GM12801 (cell line): ENCODE measurements at regions not wholly inside any gene's neighbourhood (a gene's known extent, or its start where the extent isn't known, plus 50 kb on each side); places are given as distances from the start of the nearest gene placed in this dataset.

Source experiments
- CTCF ChIP-seq: IDR thresholded peaks from one replicate; pipeline ENCODE4 v1.5.1; 2011; ENCODE audit warnings: control low read depth; ENCODE audit not compliant: insufficient read length; ENCODE audit errors: extremely low read depth

DNA sequence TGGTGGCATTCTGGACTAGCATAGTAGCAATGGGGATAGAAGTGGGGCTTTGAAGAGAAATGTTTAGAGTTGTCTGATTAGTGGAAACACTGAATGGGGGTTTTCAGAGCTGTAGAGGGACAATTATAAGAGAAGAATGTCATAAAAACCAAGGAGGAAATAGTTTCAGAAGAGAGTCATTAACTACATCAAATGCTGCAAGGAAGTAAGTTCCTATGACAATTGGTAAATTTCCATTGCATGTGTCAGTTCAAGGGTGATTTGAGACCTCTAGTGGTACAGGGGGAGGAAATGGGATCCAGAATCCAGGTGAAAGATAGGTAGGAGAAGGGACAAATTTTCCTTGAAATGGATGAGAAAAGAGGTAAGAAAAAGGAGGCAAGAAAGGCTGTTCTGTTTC is 68.3 kb upstream of the TBC1D5 start:
- TF ChIP-seq CTCF: no peak

- no peak for TF ChIP-seq CTCF
These were observed 66.6 kb upstream of the TBC1D5 start for GRCh38 chr3:17808994-17809393.

DNA sequence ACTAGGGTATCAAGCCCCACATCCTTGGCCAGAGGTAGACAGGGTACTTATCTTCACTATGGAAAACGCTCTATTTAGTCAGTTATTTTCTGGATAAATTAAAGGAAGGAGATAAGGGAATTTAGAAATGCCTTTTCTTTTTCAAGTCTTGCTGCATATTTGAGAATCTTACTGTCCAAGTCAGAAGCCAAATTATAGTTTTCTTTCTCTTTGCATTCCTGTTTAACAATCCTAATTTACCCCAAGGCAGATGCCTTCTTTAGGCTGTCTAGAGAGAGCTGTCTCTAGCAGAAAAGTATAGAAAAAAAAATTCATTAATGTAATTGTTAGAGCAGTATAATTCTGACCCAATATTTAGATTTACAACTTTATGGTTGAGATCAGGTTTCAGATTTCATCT is 64.4 kb upstream of the TBC1D5 start:
- no peak for TF ChIP-seq CTCF

DNA sequence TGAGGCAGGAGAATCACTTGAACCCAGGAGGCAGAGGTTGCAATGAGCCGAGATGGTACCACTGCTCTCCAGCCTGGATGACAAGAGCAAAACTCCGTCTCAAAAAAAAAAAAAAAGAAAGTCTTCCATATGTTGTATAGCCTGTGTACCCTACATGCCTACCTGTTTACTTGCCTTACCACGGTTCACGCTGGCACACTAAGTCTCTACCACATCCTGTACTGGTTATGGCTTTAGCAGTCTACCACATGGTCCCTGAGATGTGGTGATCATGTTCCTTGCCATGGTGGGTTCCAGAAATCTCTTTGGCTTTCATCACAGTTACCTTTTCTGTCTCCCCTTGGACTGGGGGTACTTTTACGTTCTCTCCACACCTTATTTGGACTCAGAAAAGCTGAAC is 63.8 kb upstream of the TBC1D5 start:
- TF ChIP-seq CTCF: no peak

DNA sequence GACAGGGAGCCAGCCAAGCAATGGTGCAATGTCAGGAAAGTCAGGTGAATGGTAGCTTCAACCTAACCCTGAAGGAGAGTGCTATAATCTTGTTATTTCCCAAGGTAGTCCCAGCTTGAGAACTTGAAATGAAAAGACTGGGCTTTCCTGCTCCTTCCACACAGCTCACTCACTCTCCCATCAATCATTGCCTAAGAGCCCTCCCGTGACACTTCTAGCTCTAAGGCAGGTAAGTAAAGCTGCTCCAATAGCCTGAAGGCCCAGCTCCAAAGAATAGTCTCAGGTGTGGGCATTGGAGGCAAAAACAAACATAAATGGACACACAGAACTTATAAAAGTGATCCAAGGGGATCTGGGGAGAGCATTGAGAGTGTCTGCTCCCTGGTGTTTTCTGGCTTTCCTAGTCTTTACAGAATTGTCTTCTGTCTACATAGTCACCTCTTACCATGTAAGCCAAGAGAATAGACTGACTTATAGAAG is 63.1 kb upstream of the TBC1D5 start:
- no peak for TF ChIP-seq CTCF

DNA sequence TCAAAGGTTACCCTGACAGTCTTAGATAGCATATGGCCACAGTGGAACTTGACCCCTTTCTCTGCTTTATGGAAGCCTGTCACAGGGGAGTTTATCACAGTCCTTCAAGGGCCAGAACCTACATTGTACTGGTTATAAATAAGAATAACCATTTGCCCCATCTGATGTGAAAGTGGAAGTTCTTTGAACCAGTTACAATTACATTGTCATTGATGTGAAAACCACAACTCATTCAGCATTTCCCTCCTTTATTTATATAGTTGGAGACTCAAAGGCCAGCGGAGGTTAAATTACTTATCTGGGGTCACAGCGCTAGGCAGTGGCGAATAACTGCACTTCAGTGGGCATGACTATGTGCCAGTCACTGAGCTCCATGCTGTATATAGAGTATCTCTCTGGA is 60.5 kb upstream of the TBC1D5 start:
- no peak for TF ChIP-seq CTCF

GRCh38 chr3:17801131-17801530 is 58.7 kb upstream of the TBC1D5 start:
- no peak for TF ChIP-seq CTCF

DNA sequence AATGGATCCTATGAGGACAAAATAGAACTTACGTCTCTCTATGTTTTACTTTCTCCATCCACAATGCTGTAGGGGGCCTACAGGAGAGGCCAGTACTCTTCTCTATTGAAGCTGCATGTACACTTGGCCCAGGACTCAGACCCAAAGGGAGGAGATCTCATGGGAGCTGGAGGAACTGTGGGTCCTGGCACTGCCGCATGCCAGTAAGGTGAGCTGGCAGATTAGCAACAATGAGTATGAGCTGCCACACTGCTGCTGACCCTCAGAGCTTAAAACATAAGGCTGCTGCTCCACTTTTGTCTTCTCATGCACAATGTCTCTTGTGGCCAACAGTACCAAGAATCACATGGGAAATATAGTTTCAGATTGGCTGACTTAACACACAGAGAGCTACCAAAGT is 57.8 kb upstream of the TBC1D5 start:
- TF ChIP-seq CTCF: no peak
